Type B pancreatic cell (in vitro differentiated cells): ENCODE measurements at regions not wholly inside any gene's neighbourhood (a gene's known extent, or its start where the extent isn't known, plus 50 kb on each side); places are given as distances from the start of the nearest gene placed in this dataset.

Source experiments
- DNase-seq: peaks from one replicate; pipeline ENCODE4 v3.0.0; 2021; ENCODE audit warnings: mixed read lengths; ENCODE audit not compliant: unreplicated experiment; ENCODE audit errors: extremely low spot score
- H3K27ac Mint-ChIP-seq: 2 replicates; pipeline ENCODE4 v1.8.0; 2021; ENCODE audit warnings: mild to moderate bottlenecking, mixed read lengths
- H3K27me3 Mint-ChIP-seq: 2 replicates; pipeline ENCODE4 v1.8.0; 2021; ENCODE audit warnings: mixed read lengths
- H3K36me3 Mint-ChIP-seq: 2 replicates; pipeline ENCODE4 v1.8.0; 2021; ENCODE audit warnings: mixed read lengths
- H3K4me1 Mint-ChIP-seq: one replicate; pipeline ENCODE4 v1.8.0; 2021; ENCODE audit warnings: mixed read lengths; ENCODE audit not compliant: unreplicated experiment
- H3K4me3 Mint-ChIP-seq: 2 replicates; pipeline ENCODE4 v1.8.0; 2021; ENCODE audit warnings: mild to moderate bottlenecking, mixed read lengths
- H3K9me3 Mint-ChIP-seq: 2 replicates; pipeline ENCODE4 v1.8.0; 2021; ENCODE audit warnings: mixed read lengths
- CTCF ChIP-seq: fragments of 200-600 bp; sonication (generic); conservative IDR thresholded peaks from 2 replicates; pipeline ENCODE4 v1.5.0; 2021; ENCODE audit warnings: antibody characterized with exemption, mild to moderate bottlenecking

GRCh38 chr5:3886524-3887451 lies 291.2 kb downstream of the IRX1 start:
- DNase-seq = no peak
- no peak overlapping the region for H3K4me3 Mint-ChIP-seq
- H3K27me3 Mint-ChIP-seq = peaks cover 41% of the 10 kb centered on the region
- peaks cover 8% of the 10 kb centered on the region for H3K4me1 Mint-ChIP-seq
- TF ChIP-seq CTCF = no peak
- no peaks in the 10 kb centered on the region for H3K36me3 Mint-ChIP-seq
- H3K27ac Mint-ChIP-seq = no peak overlapping the region
- H3K9me3 Mint-ChIP-seq = peaks cover 3% of the 10 kb centered on the region

GRCh38 chr5:3888310-3888709 lies 292.7 kb downstream of the IRX1 start:
- Mint-ChIP-seq H3K27me3 (peaks cover 30% of the 10 kb centered on the region), H3K4me1 (peaks cover 8% of the 10 kb centered on the region), H3K36me3 (no peaks in the 10 kb centered on the region), H3K27ac (no peak overlapping the region), H3K9me3 (peaks cover 5% of the 10 kb centered on the region), H3K4me3 (no peak overlapping the region)
- no peak for DNase-seq
- no peak for TF ChIP-seq CTCF

- peaks cover 5% of the 10 kb centered on the region for H3K9me3 Mint-ChIP-seq
- no peak for DNase-seq
- H3K4me1 Mint-ChIP-seq = peaks cover 8% of the 10 kb centered on the region
- no peak overlapping the region for H3K27ac Mint-ChIP-seq
- H3K27me3 Mint-ChIP-seq = peaks cover 37% of the 10 kb centered on the region
- H3K4me3 Mint-ChIP-seq = no peak overlapping the region
- TF ChIP-seq CTCF = no peak
- H3K36me3 Mint-ChIP-seq = peaks cover under 1% of the 10 kb centered on the region
These were observed 293.9 kb downstream of the IRX1 start for GRCh38 chr5:3889412-3890142.

GRCh38 chr5:3891113-3891512 lies 295.5 kb downstream of the IRX1 start:
- Mint-ChIP-seq H3K4me1 (peaks cover 8% of the 10 kb centered on the region), H3K27ac (no peak overlapping the region), H3K36me3 (peaks cover 3% of the 10 kb centered on the region), H3K9me3 (peaks cover 5% of the 10 kb centered on the region), H3K27me3 (peaks cover 40% of the 10 kb centered on the region), H3K4me3 (no peak overlapping the region)
- no peak for DNase-seq
- TF ChIP-seq CTCF = no peak

- H3K27ac Mint-ChIP-seq = no peak overlapping the region
- peaks cover 5% of the 10 kb centered on the region for H3K4me1 Mint-ChIP-seq
- peaks cover 3% of the 10 kb centered on the region for H3K36me3 Mint-ChIP-seq
- peaks cover 5% of the 10 kb centered on the region for H3K9me3 Mint-ChIP-seq
- no peak for DNase-seq
- no peak for TF ChIP-seq CTCF
- no peak overlapping the region for H3K4me3 Mint-ChIP-seq
- H3K27me3 Mint-ChIP-seq = peaks cover 54% of the 10 kb centered on the region
These were observed 297.9 kb downstream of the IRX1 start for GRCh38 chr5:3893527-3893926.
